ENCODE measurements at regions not wholly inside any gene's neighbourhood (a gene's known extent, or its start where the extent isn't known, plus 50 kb on each side); places are given as distances from the start of the nearest gene placed in this dataset.

DNA sequence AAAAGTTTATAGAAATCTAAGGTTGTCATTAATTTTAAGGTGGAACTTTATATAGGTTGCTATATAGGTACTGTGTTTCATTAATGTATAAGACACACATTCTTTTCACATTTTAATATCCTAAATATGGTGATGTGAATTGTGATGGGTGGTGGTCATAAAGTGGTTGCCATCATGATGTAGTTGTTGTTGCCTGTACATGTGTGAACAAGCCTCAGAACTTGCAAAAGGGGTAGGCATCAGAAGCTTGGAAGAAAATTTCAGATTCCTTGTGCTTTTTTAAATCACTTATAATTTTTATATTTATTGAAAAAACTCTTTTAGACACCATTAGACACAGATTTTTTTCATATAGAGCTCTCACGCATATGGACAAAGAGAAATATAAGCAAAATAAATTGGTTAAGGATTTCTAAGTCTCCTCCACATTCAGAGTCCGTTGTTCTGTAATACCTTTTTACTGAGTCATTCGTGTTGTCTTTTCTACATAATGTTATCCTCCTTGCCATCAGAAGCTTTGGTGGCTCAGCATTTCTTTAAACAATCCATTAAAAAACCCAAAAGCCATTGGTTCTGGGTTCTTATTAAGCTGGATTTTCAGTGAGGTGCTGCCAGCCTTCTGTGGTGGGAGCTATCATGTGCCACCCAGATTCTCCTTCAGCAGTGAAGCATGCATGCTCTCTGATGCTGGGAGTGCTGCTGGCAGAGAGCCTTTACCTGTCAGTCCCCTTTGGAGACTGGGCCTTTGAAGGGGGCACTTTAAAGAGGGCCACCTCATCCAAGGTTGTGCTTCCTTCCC, 140.4 kb upstream of the GALNT15 start:
- intact Hi-C loops (cut with micrococcal nuclease) = no loop called here
- Histone ChIP-seq H3K9me3 (ENCODE audit: control insufficient read depth in 2 of 3, low read length in 3 of 3) (no peaks in the 10 kb centered on the region), H3K4me3 (ENCODE audit: low read length) (no peak overlapping the region), H3K27me3 (ENCODE audit: control insufficient read depth in 2 of 2, insufficient read depth in 2 of 2, low read length in 2 of 2) (no peaks in the 10 kb centered on the region), H3K27ac (ENCODE audit: low read depth, low read length) (no peak overlapping the region), H3K36me3 (ENCODE audit: control insufficient read depth in 2 of 3, insufficient read depth in 3 of 3, low read length in 3 of 3) (no peaks in the 10 kb centered on the region), H3K4me1 (ENCODE audit: control insufficient read depth in 2 of 2, insufficient read depth in 2 of 2, low read length in 2 of 2) (no peaks in the 10 kb centered on the region)
- ChIA-PET POLR2A (no interaction called here), CTCF (no interaction called here)
- no peak for DNase-seq
- ATAC-seq = no peak
- H3K36me3 Mint-ChIP-seq = no peaks in the 10 kb centered on the region
- no peak overlapping the region for H3K27ac Mint-ChIP-seq
- H3K4me3 Mint-ChIP-seq = no peak overlapping the region
- no peaks in the 10 kb centered on the region for H3K4me1 Mint-ChIP-seq
- H3K9me3 Mint-ChIP-seq = peaks cover 0 to 4% (median 0%) of the 10 kb centered on the region in 11 donors
- H3K27me3 Mint-ChIP-seq = peaks cover 4 to 44% (median 18%) of the 10 kb centered on the region in 5 donors

DNA sequence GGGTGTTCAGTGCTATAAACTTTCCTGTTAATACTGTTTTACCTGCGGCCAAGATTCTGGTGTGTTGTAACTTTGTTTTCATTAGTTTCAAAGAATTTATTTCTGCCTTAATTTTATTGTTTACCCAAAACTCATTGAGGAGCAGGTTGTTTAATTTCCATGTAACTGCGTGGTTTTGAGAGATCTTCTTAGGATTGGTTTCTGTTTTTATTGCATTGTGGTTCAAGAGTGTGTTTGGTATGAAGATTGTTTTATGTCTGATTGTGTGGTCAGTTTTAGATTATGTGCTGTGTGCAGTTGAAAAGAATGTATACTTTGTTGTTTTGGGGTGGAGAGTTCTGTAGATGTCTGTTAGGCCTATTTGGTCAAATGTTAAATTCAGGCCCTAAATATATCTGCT, 133.5 kb upstream of the GALNT15 start:
- H3K9me3 ChIP-seq (ENCODE audit: control insufficient read depth in 2 of 3, low read length in 3 of 3) = no peaks in the 10 kb centered on the region
- ChIA-PET CTCF (no interaction called here), POLR2A (no interaction called here)
- H3K27me3 ChIP-seq (ENCODE audit: control insufficient read depth in 2 of 2, insufficient read depth in 2 of 2, low read length in 2 of 2) = no peaks in the 10 kb centered on the region
- Mint-ChIP-seq H3K4me1 (no peaks in the 10 kb centered on the region), H3K9me3 (peaks cover 0 to 11% (median 0%) of the 10 kb centered on the region in 11 donors), H3K27me3 (peaks cover 3 to 44% (median 29%) of the 10 kb centered on the region in 5 donors), H3K4me3 (no peak overlapping the region), H3K36me3 (no peaks in the 10 kb centered on the region), H3K27ac (no peak overlapping the region)
- ATAC-seq = no peak
- intact Hi-C loops (cut with micrococcal nuclease) = loop anchor here in 1 of 2 donors (10.0 kb wide), 1 partner anchor 406 kb away; no protein-coding TSS in a partner anchor
- H3K27ac ChIP-seq (ENCODE audit: low read depth, low read length) = no peak overlapping the region
- DNase-seq = no peak
- H3K36me3 ChIP-seq (ENCODE audit: control insufficient read depth in 2 of 3, insufficient read depth in 3 of 3, low read length in 3 of 3) = no peaks in the 10 kb centered on the region
- H3K4me1 ChIP-seq (ENCODE audit: control insufficient read depth in 2 of 2, insufficient read depth in 2 of 2, low read length in 2 of 2) = no peaks in the 10 kb centered on the region
- no peak overlapping the region for H3K4me3 ChIP-seq (ENCODE audit: low read length)

DNA sequence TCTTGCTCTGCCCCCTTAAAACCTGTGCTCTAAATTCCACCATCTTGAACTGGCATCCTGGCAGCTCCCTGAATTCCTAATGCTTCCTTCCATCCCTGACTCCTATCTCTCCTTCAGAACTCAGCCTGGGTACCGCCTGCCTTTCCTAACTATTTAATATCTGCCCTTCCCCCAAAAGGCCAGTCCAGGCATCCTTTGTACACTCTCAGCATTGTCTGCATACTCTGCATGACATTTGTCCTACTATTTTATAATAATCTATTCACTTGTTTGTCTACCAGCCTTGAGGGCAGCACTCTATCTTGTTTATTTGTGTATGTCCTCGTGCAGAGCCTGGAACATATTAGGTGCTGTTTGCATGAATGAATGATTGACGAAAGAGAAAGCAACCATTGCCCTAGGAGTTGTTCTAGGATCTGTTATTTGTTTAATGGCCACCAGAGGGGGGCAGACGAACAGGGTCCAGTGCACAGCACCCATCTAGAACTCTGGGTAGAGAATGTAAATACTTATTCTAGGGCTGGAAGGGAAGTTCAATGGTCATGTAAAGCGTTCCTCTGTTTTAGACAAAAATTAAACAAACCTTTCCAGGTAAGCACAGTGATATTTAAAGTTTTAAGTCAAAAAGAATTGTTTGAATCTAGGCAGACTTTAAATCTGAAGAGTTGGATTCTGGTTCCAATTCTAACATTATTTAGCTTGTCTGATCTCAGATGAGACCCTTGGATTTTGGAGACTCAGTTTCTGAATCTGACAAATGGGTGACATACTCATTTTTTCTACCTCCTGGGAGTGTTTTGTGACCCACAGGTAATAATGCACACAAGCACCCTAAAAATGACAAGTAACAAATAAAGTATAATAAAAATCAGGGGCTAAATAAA, 125.8 kb upstream of the GALNT15 start:
- intact Hi-C loops (cut with micrococcal nuclease) = loop anchor here (1.0 to 10.0 kb wide), 8 partner anchors 130 to 1184 kb away; no protein-coding TSS in a partner anchor
- POLR2A ChIA-PET = no interaction called here
- no peak overlapping the region for H3K27ac Mint-ChIP-seq

DNA sequence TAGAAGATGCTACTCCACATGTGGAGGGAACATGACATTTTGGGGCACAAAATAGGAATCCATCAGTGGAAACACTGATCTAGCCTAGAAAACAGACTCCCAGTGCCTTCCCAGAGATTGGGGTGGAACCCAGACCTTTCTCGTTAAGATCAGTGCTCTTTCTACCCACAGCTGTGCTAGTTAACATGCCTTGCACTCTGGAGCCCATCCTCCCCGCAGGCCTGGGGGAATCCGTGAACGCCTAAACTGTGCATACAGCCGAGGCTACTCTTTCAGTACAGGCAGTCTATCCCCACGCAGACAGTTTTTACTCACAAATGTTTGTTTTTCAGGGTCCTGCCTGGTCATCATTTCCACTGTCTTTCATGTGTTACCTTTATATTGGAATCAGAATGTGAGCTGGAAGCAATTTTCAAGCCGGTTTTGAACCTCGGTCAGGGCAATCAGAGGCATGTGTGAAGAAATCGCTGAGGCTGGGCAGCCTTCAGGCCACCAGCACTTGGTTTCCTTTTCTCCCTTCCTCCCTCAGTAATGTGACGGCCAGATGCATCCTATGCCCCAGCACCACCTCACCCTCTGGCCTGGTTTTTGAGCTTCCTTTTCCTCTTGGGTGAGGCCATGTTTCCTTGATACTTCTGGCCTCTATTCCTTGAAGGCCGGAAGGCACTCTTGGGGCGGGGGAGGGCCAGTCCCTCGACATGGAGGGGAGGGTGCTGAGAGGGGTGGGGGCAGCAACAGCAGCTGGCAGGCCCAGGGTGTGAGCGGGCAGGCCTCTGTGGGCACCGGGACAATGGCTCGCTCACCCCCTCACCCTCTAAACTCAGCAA, 123.6 kb upstream of the GALNT15 start:
- ChIA-PET CTCF (interaction anchor here (0.7 kb wide), 1 partner anchor 253 kb away, joined by 3 read pairs; the partner anchor contains the start of gene ANKRD28), POLR2A (no interaction called here)
- Histone ChIP-seq H3K4me3 (ENCODE audit: low read length) (no peak overlapping the region), H3K4me1 (ENCODE audit: control insufficient read depth in 2 of 2, insufficient read depth in 2 of 2, low read length in 2 of 2) (no peaks in the 10 kb centered on the region), H3K27me3 (ENCODE audit: control insufficient read depth in 2 of 2, insufficient read depth in 2 of 2, low read length in 2 of 2) (no peaks in the 10 kb centered on the region), H3K27ac (ENCODE audit: low read depth, low read length) (no peak overlapping the region), H3K9me3 (ENCODE audit: control insufficient read depth in 2 of 3, low read length in 3 of 3) (no peaks in the 10 kb centered on the region), H3K36me3 (ENCODE audit: control insufficient read depth in 2 of 3, insufficient read depth in 3 of 3, low read length in 3 of 3) (no peaks in the 10 kb centered on the region)
- Mint-ChIP-seq H3K4me3 (no peak overlapping the region), H3K27ac (peak overlapping the region in 1 of 9 donors; percentile 8), H3K9me3 (no peaks in the 10 kb centered on the region), H3K4me1 (peaks cover 0 to 5% (median 4%) of the 10 kb centered on the region in 7 donors), H3K36me3 (no peaks in the 10 kb centered on the region), H3K27me3 (peaks cover 0 to 4% (median 0%) of the 10 kb centered on the region in 5 donors)
- ATAC-seq = no peak
- DNase-seq = no peak
- intact Hi-C loops (cut with micrococcal nuclease) = no loop called here

More for the DNA sequence above, 125.8 kb upstream of the GALNT15 start:
- Histone ChIP-seq H3K4me1 (ENCODE audit: control insufficient read depth in 2 of 2, insufficient read depth in 2 of 2, low read length in 2 of 2) (no peaks in the 10 kb centered on the region), H3K4me3 (ENCODE audit: low read length) (no peak overlapping the region), H3K36me3 (ENCODE audit: control insufficient read depth in 2 of 3, insufficient read depth in 3 of 3, low read length in 3 of 3) (no peaks in the 10 kb centered on the region), H3K27me3 (ENCODE audit: control insufficient read depth in 2 of 2, insufficient read depth in 2 of 2, low read length in 2 of 2) (no peaks in the 10 kb centered on the region), H3K27ac (ENCODE audit: low read depth, low read length) (no peak overlapping the region), H3K9me3 (ENCODE audit: control insufficient read depth in 2 of 3, low read length in 3 of 3) (no peaks in the 10 kb centered on the region)
- ATAC-seq (peak; percentile 92), DNase-seq (peak in 7 of 9 donors; percentile 11 to 53 (median 43))
- CTCF ChIA-PET = interaction anchor here (0.7 to 1.6 kb wide), 10 partner anchors 12 to 843 kb away, joined by 3 to 5 read pairs (median 4); partner anchors contain the start of gene CAPN7
- Mint-ChIP-seq H3K27me3 (peaks cover 0 to 5% (median 0%) of the 10 kb centered on the region in 5 donors), H3K36me3 (no peaks in the 10 kb centered on the region), H3K4me3 (peak overlapping the region in 5 of 10 donors; percentile 4 to 72 (median 48)), H3K9me3 (peaks cover 0 to under 1% (median 0%) of the 10 kb centered on the region in 11 donors), H3K4me1 (peaks cover 0 to 5% (median 4%) of the 10 kb centered on the region in 7 donors)

DNA sequence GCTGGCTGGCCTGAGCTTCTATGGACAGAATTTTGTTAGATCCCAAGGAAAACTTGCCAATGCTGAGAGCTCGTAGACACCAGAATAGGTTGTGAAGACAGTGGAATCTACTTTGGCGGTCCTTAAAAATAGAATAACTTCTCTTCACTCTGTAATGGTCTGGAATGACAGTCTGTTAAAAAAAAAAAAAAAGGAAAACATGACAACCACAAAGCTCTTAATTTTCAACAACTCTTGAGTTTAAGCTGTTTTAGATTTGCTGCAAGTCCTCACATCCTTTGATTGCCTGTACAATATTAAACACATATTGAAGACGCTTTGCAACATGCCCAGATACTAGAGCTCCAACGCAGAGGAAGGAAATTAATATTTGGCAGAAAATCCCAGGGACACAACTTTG, 122.8 kb upstream of the GALNT15 start:
- Mint-ChIP-seq H3K36me3 (no peaks in the 10 kb centered on the region), H3K4me1 (peaks cover 0 to 5% (median 4%) of the 10 kb centered on the region in 7 donors), H3K4me3 (no peak overlapping the region), H3K27me3 (peaks cover 0 to 3% (median 0%) of the 10 kb centered on the region in 5 donors), H3K9me3 (no peaks in the 10 kb centered on the region), H3K27ac (no peak overlapping the region)
- DNase-seq (no peak), ATAC-seq (no peak)
- POLR2A ChIA-PET = no interaction called here
- H3K4me3 ChIP-seq (ENCODE audit: low read length) = no peak overlapping the region
- no peaks in the 10 kb centered on the region for H3K9me3 ChIP-seq (ENCODE audit: control insufficient read depth in 2 of 3, low read length in 3 of 3)
- no peaks in the 10 kb centered on the region for H3K27me3 ChIP-seq (ENCODE audit: control insufficient read depth in 2 of 2, insufficient read depth in 2 of 2, low read length in 2 of 2)
- no peaks in the 10 kb centered on the region for H3K4me1 ChIP-seq (ENCODE audit: control insufficient read depth in 2 of 2, insufficient read depth in 2 of 2, low read length in 2 of 2)
- CTCF ChIA-PET = no interaction called here
- intact Hi-C loops (cut with micrococcal nuclease) = no loop called here
- no peaks in the 10 kb centered on the region for H3K36me3 ChIP-seq (ENCODE audit: control insufficient read depth in 2 of 3, insufficient read depth in 3 of 3, low read length in 3 of 3)
- no peak overlapping the region for H3K27ac ChIP-seq (ENCODE audit: low read depth, low read length)

DNA sequence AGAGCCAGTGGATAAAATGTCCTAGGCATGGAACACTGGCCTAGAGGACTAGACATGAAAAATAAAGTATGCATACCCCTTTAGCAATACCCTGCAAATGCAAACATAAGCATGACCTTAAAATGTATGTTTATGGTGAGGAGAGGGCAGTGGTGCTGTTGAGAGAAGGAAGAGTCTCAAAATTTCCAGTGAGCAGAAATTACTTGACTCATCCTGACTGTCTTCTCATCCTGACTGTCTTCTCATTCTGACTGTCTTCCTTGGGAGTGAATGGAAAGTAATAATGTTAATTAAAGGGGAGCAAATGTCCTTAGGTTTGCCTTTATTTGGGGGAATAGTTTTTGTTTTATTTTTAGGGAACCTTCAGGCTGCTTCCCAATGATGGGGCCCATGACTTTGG, 121.5 kb upstream of the GALNT15 start:
- H3K4me1 ChIP-seq (ENCODE audit: control insufficient read depth in 2 of 2, insufficient read depth in 2 of 2, low read length in 2 of 2) = no peaks in the 10 kb centered on the region
- no peaks in the 10 kb centered on the region for H3K9me3 Mint-ChIP-seq
- POLR2A ChIA-PET = no interaction called here
- H3K4me3 Mint-ChIP-seq = no peak overlapping the region
- ATAC-seq (no peak), DNase-seq (no peak)
- intact Hi-C loops (cut with micrococcal nuclease) = no loop called here
- peaks cover 0 to 5% (median 4%) of the 10 kb centered on the region in 7 donors for H3K4me1 Mint-ChIP-seq
- CTCF ChIA-PET = no interaction called here
- no peak overlapping the region for H3K27ac Mint-ChIP-seq
- no peak overlapping the region for H3K27ac ChIP-seq (ENCODE audit: low read depth, low read length)
- no peaks in the 10 kb centered on the region for H3K36me3 ChIP-seq (ENCODE audit: control insufficient read depth in 2 of 3, insufficient read depth in 3 of 3, low read length in 3 of 3)
- H3K27me3 Mint-ChIP-seq = peaks cover 0 to 3% (median 0%) of the 10 kb centered on the region in 5 donors
- H3K9me3 ChIP-seq (ENCODE audit: control insufficient read depth in 2 of 3, low read length in 3 of 3) = no peaks in the 10 kb centered on the region
- no peaks in the 10 kb centered on the region for H3K36me3 Mint-ChIP-seq
- H3K4me3 ChIP-seq (ENCODE audit: low read length) = no peak overlapping the region
- no peaks in the 10 kb centered on the region for H3K27me3 ChIP-seq (ENCODE audit: control insufficient read depth in 2 of 2, insufficient read depth in 2 of 2, low read length in 2 of 2)

All from naive thymus-derived CD4-positive, alpha-beta T cell (primary cell).